ENCODE measurements at regions not wholly inside any gene's neighbourhood (a gene's known extent, or its start where the extent isn't known, plus 50 kb on each side); places are given as distances from the start of the nearest gene placed in this dataset.

- TF ChIP-seq CTCF (conservative IDR thresholded peaks at IDR 0.05; ENCODE audit: low read length) (no peak), EZH2phosphoT487 (IDR thresholded peaks at IDR 0.05; ENCODE audit: borderline replicate concordance, low read depth, low read length) (no peak)
Measured at GRCh38 chr17:59501690-59502089, 63.7 kb upstream of the DHX40 start.
